Medulla oblongata (tissue), 1 donor: ENCODE measurements at regions not wholly inside any gene's neighbourhood (a gene's known extent, or its start where the extent isn't known, plus 50 kb on each side); places are given as distances from the start of the nearest gene placed in this dataset.

Experiments
- DNase-seq: peaks from one replicate; pipeline ENCODE4 v3.0.0-alpha.2; 2015; ENCODE audit errors: extremely low spot score

DNA sequence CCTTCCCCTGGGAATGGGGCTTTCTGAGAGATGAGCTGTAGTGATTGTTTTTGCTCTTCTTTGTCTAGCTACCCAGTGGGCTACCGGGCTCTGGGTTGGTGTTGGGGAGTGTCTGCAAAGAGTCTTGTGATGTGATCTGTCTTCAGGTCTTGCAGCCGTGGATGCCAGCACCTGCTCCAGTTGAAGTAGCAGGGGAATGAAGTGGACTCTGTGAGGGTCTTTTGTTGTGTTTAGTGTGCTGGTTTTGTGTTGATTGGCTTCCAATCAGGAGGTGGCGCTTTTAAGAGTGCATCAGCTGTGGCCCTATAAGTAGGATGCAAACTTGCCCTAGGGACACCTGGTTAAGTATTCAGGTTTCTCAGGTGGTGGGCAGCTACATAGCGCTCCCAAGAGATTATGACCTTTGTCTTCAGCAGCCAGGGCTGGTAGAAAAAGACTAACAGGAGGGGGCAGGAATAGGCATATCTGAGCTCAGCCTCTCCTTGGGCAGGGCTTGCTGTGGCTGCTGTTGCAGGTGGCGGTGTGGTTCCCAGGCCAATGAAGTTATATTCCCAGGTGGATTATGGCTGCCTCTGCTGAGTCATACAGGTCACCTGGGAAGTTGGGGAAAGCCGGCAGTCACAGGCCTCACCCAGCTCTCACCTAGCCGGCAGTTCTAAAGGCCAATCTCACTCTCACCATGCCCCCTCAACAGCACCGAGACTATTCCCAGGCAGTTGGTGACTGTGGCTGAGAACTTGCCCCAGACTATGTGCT is 315.7 kb upstream of the C11orf87 start:
- no peak for DNase-seq

DNA sequence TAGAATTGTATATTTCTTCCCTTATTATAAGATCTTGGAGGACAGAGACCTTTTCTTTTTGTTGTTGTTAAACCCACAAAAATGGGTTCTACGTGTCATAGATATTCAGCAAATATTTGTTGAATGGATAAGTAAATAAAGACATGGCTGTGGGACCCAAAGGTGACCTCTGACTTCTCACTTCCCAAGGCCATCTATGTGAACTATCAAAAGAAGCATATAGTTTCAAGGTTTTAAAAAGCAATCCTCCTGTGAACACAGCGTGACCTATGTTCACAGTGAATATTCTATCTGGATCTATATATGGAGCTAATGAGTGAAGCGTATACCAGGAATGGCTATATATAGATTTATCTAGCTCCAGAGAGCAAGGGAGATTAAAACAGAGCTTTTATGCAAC is 312.8 kb upstream of the C11orf87 start:
- no peak for DNase-seq

DNA sequence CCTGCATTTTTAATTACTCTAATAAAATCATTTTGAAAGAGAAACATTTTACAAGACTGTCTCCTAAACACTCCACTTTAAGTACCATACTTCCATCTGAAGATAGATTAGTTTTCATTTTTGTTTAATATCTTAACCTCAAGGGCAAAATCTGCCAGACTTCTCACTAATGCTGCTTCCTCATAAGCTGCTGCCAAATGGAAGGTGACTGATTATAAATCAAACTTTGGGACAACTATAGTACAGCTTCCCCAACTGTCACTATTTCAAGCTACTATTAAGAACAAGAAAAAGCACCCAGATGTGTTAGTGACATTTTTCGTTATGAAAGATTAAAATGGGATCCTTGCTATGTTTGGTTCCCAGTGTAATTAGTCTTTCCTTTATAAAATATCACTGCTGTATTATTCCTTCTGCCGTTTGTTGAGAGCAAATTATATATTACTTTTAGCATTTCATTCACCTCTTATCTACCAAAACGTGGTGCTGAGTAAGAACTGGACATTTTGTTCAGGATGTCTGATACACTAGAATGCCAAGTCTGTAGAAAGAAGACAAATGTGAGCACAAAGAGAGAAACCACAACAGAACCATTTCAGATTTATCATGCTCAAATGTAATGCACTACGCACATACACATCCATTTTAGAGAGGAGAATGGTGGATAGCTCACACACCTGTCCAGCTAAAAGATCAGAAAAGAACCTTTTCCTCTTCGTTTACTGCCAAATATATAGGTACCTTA is 312.2 kb upstream of the C11orf87 start:
- no peak for DNase-seq

DNA sequence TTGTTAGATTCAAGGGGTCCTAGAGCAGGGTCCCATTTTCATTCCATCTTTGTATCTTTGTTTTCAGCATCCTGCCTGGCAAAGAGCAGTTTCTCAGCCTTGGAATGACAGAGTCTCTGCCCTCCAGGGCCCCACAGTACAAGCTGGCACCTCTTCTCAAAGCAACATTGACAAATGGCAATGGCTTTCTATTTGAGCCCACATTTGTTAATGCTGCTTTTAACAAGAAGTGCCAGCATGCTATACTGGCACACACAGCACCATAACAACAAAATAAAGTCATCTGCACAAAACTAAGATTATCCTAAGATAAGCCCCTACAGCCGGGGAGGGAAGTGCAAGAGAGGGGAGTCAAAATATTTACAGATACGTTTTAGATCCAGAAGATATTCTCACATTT is 309.7 kb upstream of the C11orf87 start:
- no peak for DNase-seq

DNA sequence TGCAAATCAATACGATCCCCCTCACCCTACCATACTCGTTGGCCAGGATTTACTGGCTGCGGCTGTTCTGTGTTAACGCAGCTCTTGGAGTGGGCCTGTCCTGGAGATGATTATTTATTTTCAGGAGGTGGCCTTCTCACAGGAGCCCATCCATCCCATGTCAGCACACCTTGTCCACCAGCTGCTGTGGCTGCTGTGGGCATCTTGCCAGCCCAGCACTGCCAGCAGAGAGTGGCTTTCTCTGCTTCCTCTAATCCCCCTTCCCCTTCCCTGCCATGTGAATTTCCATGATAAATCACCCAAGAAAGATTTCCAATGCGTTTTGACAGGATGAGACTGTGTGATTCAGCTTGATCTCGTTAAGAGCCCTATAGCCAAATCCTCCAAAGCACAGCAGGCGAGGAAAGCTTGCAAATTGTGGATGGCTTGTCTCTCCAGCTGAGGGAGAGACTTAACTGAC is 309.1 kb upstream of the C11orf87 start:
- DNase-seq: no peak

DNA sequence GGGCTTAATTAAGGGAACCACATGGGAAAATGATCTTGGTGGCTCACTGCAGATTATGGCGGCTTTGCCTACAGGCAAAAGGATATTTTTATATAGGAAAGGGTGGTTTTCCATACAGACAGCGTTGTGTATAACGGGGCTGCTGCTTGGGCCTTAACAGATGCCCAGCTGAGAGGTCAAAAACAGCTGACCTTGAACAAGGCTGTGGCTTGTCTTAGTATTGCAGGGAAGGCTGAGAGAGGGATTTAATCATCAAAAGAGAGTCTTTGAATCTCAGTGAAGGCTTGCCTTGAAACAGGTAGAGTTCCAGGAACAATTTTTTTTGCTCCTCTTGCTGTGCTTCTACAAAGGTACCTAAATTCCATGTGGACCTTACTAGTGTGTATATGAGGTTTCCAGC is 301.6 kb upstream of the C11orf87 start:
- no peak for DNase-seq

DNA sequence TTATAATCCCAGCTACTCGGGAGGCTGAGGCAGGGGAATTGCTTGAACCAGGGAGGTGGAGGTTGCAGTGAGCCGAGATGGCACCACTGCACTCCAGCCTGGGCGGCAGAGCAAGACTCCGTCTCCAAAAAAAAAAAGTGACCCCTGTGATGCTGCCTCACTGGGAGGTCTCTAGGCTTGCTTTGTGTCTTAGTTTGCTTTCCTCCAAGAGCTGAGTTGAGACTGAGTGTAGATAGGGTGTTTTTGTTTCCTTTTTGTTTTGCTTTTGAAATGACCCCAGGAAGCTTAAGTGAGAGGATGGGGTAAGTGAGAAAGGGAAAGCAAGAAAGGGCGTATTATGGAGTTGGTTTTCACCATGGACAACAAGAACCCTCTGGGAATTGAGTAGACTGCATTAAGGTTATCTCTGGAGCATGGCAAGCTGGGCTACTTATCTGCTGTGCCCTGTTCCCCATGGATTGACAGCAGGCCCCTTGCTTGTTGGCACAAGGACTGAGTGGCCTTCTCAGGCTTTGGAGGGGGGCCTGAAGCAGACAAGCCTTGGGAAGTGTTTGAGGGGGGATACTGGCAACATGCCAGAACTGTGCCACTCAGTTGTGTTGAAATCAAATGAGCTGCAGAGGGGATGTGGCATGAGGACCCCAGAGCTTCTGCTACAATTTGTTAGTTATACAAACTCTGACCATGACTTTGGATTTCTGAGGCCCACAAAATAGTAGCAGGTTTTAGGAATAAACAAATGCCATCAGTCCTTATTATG is 300.6 kb upstream of the C11orf87 start:
- no peak for DNase-seq

DNA sequence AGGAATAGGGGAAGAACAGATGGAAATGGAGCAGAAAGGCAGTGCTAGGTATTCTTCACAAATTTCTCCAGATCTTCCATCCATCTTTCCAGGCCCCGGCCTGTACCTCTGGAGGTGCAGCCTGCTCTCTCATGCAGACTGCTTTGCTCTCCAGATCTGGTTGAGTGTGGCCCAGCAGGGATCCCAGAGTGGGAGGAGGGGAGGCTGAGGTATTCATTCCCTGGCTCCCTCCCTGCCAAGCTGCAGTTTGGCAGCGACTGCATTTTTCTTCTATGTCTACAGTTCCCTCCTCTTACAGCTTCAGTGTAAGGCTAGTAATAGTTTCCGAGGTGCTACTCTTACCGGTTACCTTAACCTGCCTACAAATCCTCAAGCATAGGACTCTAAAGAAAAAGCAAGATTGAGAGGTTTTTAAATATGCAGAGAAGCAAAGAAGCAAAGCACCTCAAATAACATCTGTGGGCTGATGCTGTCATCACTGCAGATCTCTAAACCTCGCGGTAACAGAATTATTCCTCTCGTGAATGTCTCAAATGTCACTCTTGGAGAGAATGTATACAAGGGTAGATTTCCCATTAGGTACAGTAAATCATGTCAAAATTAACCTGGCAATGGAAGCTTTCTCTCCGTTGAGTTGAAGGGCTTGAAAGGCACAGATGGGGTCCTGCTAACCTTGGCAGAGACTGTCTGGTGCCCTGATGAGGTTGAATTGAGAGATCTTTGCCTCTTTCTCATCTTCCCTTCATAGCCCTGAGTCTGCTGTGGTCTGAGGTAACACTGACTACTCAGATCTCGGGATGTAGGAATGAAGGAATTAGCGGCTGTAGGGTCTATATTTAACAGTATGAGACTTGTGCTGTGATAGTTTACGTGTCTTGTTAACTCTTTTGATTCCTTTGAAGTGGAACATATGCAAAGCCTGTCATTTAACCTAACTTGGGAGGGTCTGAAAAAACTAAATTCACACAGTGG is 297.9 kb upstream of the C11orf87 start:
- DNase-seq: no peak

DNA sequence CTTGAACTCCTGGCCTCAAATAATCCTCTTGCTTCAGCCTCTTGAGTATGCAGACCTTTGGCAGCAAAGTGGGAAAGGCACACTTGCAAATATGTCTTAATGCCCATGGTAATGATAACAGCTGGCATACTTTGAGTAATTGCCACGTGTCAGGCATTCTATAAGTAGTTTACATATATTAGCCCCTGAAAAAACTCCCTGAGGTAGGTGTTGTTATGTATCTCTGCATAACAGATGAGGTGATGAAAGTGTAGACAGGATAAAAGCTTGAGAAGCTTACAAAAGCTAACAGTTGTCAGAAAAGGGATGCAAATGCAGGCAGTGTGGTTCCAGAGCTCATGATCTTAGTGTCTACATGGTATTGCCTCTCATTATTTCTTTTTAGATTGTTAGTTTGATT is 291.1 kb upstream of the C11orf87 start:
- no peak for DNase-seq

DNA sequence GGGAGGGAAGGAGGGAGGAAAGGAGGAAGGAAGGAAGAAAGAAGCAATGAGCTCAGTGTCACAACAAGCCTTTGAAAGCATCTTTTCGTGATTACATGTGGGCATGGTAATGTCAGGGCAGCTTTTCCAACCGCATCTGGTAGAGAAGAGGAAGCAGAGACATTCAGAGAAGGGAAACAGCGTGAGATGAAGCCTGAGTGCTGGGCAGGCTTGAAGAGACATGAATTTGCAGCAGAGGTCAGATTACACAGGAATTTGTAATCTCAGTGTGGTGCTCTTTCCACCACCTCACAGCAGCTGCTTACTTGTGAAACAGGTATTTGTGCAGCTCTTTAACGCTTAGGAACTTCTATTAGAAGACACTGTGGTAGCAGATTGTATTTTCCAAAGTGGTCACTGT is 289.5 kb upstream of the C11orf87 start:
- no peak for DNase-seq

DNA sequence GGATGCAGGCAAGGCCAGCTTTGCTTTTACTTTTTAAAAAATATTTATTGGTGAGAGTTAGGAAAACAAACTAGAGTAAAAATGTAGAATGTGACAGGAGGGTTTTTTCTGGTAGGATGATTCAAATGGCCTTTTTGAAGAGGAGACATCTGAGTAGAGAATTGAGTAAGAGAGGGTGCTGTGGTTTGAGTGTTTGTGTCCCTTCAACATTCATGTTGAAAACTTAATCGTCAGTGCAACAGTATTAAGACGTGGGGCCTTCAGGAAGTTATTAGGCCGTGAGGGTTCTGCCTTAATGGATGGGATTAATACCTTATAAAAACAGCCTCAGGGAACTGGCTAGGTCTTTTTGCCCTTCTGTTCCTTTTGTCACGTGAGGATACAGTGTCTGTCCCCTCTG is 288.8 kb upstream of the C11orf87 start:
- DNase-seq: no peak

DNA sequence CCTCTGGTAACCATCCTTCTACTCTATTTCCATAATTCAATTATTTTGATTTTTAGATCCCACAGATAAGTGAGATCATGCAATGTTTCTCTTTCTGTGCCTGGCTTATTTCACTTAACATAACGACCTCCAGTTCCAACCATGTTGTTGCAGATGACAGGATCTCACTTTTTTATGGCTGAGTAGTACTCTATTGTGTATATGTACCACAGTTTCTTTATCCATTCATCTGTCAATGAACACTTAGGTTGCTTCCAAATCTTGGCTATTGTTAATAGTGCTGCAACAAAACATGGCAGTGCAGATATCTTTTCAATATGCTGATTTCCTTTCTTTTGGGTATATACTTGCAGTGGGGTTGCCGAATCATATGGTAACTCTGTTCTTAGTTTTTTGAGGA is 286.4 kb upstream of the C11orf87 start:
- no peak for DNase-seq

DNA sequence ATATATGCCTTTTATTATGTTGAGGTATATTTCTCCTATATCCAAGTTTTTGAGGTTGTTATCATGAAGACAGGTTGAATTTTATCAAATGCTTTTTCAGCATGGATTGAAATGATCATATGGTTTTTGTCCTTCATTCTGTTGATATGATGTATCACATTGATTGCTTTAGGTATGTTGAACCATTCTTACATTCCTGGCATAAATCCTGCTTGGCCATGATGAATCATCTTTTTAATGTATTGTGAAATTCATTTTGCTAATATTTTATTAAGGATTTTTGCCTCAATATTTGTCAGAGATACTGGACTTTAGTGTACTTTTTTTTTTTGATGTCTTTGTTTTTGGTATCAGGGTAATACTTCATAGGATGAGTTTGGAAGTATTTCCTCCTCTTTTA is 283.8 kb upstream of the C11orf87 start:
- DNase-seq: no peak

DNA sequence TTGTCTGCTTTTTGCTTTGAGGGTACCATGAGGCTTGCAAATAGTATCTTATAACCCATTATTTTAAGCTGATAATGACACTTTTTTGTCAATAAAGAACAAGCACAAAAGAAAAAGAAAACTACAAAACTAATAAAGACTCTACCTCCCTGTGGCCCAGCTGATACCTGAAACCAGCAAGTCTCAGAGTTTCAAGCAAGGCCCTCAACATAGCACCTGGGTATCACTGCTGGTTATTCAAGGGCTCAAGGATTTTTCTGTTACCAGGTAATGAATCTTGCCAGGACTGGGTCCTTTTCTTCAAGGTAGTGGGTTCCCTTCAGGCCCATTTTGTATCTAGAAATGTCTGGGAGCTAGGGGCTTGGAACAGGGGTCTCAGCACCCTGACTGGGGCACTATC is 281.6 kb upstream of the C11orf87 start:
- no peak for DNase-seq

DNA sequence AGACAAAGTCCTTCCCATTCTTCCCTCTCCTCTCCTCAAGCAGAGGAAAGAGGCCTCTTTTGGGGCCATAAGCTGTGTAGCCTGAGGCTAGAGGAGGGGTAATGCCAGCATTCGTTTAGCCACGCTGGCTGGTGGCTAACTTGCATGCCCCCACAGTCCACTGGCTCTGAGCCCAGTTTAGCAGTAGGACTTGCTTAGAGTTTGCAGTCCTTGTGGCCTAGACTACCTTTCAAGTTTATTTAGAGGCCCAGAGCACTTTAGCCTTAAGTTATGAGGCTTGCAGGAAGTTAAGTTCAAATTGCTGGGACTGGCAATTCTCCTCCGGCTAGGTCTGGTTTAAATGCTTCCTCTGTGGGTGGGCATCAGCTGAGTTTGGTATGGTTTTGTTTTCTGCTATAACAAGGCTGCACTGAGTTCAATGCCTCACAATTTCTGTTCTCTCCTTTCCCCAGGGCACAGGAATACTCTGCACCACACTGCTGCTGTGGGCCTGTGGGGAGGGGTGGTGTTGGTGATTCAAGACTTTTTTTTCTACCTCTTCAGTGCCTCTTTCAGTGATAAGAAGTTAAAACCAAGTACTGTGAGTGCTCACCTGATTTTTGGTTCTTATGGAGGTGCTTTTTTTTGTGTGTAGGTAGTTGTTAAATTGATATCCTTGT is 281.0 kb upstream of the C11orf87 start:
- DNase-seq: no peak

DNA sequence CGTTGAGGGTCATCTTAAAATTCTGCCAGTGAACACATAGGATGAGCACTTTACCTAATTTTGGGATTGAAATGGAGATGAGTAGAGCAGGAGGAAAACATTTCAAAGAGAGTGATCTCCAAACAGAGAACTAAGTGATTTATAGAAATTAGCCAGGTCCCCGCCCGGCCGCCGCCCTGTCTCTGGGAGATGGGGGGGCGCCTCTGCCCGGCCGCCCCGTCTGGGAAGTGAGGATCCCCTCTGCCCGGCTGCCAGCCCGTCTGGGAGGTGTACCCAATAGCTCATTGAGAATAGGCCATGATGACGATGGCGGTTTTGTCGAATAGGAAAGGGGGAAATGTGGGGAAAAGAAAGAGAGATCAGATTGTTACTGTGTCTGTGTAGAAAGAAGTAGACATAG is 276.7 kb upstream of the C11orf87 start:
- DNase-seq: no peak

DNA sequence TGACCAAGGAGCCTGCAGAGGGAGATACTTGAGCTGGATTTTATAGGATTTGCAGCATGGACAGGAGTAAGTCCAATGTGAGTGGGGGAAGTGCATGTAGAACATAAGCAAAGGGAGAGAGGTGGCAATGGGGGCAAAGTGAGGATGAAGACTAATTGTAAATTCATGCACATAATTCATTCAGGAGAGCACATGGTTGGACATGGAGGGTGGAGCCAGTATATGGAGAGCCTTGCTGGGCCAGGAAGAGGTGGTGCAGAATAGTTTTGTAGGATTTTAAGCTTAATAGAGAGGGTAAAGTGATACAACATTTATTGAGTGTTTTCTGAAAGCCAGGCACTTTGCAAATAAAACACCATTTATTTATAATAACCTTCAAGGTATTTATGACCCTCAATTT is 274.3 kb upstream of the C11orf87 start:
- DNase-seq: no peak

DNA sequence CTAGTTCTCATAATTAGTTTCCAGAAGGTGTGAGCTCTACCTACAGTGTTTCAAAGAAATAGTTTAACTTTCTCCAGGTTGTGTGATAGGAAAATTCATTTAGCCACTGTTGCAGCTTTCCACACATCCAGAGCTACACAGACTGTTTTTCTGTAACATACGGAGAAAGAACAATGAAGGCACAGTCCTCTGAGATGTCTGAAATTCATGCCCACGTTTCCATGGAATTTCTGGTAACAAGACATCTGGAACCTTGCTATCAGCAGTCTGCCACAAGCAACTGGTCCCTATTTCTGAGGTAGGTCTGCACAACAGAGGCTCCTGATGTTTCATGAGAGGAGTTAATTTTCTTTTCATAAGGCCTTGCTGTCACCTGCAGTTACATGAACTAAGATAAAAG is 273.3 kb upstream of the C11orf87 start:
- DNase-seq: no peak

DNA sequence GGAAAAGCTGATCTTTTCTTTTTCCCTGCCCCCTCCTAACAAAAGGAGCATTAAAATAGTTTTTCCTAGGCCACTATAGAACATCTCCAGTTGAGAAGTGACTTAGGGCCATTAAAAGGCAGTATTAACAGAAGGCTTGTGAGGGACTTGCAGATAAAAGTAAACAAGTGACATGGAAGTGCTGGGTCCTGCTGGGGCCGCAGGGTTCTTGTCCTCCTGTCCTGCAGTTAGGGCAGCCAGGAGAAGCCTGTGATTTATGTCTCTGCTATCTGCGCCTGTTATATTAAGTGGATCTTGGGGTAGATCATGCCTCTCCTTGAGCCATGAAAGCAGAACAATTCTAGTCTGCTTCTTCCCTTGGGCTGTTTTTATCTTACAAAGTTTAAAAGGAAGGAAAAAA is 271.4 kb upstream of the C11orf87 start:
- DNase-seq: no peak

DNA sequence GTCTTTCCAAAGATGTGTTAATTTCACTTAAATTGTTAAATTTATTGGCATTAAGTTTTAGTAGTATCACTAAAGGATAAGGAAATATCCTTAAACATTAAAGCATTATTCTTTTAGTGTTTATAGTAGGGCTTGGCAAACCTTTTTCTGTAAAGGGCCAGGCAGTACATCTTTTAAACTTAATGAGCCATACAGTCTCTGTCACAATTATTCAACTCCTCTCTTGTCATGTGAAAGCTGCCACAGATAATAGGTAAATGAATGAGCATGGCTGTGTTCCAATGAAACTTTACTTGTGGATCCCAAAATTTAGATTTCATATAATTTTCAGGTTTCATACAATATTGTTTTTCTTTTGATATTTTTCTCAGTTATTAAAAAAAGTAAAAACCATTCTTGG is 268.2 kb upstream of the C11orf87 start:
- no peak for DNase-seq

DNA sequence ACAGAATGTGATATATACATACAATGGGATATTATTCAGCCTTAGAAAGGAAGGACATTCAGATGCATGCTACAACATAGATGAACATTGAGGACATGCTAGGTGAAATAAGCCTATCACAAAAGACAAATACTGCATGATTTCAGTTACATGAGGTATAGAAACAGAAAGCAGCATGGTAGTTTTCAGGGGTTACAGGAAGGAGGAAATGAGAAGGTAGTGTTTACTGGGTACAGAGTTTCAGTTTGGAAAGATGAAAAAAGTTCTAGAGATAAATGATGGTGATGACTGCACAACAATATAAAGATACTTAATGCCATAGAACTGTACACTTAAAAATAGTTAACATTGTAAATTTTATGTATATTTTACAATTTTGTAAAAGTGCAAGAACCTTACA is 266.7 kb upstream of the C11orf87 start:
- DNase-seq: no peak
